ENCODE measurements at regions not wholly inside any gene's neighbourhood (a gene's known extent, or its start where the extent isn't known, plus 50 kb on each side); places are given as distances from the start of the nearest gene placed in this dataset.
"Not testable (repeated sequence)": the region's sequence is repeated elsewhere in the genome, so short reads cannot be mapped to it uniquely, and the experiment has no call there.

- not testable (repeated sequence) for TF ChIP-seq CTCF (IDR thresholded peaks at IDR 0.05; ENCODE audit: insufficient read depth, low read depth, low read length); EZH2 (IDR thresholded peaks at IDR 0.05; ENCODE audit: insufficient read depth, low read length)
These were observed 87.1 kb downstream of the BTBD3 start for GRCh38 chr20:12004776-12005175.
